GM23338 (cell line): ENCODE measurements at regions not wholly inside any gene's neighbourhood (a gene's known extent, or its start where the extent isn't known, plus 50 kb on each side); places are given as distances from the start of the nearest gene placed in this dataset.

ENCODE experiments used
- ATAC-seq: fragments of 200-7000 bp; cut with Tn5 transposase; 3 replicates; pipeline ENCODE4 v1.9.1; 2020
- DNase-seq: peaks from one replicate; pipeline ENCODE4 v3.0.0-alpha.2; 2015; ENCODE audit warnings: low spot score
- H2AFZ ChIP-seq: fragments of 200-600 bp; sonication (generic); 2 replicates; pipeline ENCODE4 v1.8.0; 2016; ENCODE audit warnings: antibody characterized with exemption, mild to moderate bottlenecking, moderate library complexity
- H3F3A ChIP-seq: fragments of 200-600 bp; sonication (generic); replicated peaks from 2 replicates; pipeline ENCODE4 v1.8.0; 2017; ENCODE audit warnings: antibody characterized with exemption, mixed run types, low read depth
- H3K27ac ChIP-seq: fragments of 200-600 bp; sonication (generic); 2 replicates; pipeline ENCODE4 v1.6.1; 2016; ENCODE audit warnings: low read depth
- H3K27me3 ChIP-seq: fragments of 200-600 bp; sonication (generic); 2 replicates; pipeline ENCODE4 v1.8.0; 2016; ENCODE audit warnings: mild to moderate bottlenecking, mixed run types, moderate library complexity; ENCODE audit not compliant: insufficient read depth
- H3K36me3 ChIP-seq: fragments of 200-600 bp; sonication (generic); 2 replicates; pipeline ENCODE4 v1.8.0; 2016; ENCODE audit warnings: mild to moderate bottlenecking; ENCODE audit not compliant: insufficient read depth
- H3K4me1 ChIP-seq: fragments of 200-600 bp; sonication (generic); 2 replicates; pipeline ENCODE4 v1.8.0; 2016; ENCODE audit warnings: mild to moderate bottlenecking, moderate library complexity; ENCODE audit not compliant: insufficient read depth
- H3K4me2 ChIP-seq: fragments of 200-600 bp; sonication (generic); 2 replicates; pipeline ENCODE4 v1.7.1; 2017; ENCODE audit warnings: mixed run types
- H3K4me3 ChIP-seq: fragments of 200-600 bp; sonication (generic); 2 replicates; pipeline ENCODE4 v1.6.1; 2016; ENCODE audit warnings: mixed run types
- H3K79me2 ChIP-seq: fragments of 200-600 bp; sonication (generic); replicated peaks from 2 replicates; pipeline ENCODE4 v1.8.0; 2017; ENCODE audit warnings: mild to moderate bottlenecking; ENCODE audit not compliant: insufficient read depth
- H3K9me2 ChIP-seq: fragments of 200-600 bp; sonication (generic); 2 replicates; pipeline ENCODE4 v1.8.0; 2017; ENCODE audit not compliant: insufficient read depth
- H4K20me1 ChIP-seq: fragments of 200-600 bp; sonication (generic); replicated peaks from 2 replicates; pipeline ENCODE4 v1.8.0; 2017; ENCODE audit warnings: mild to moderate bottlenecking; ENCODE audit not compliant: insufficient read depth
- H3K27ac Mint-ChIP-seq: 2 replicates; pipeline ENCODE4 v1.8.0; 2020; ENCODE audit warnings: inconsistent platforms, mild to moderate bottlenecking, moderate library complexity, mixed read lengths
- H3K27me3 Mint-ChIP-seq: 3 replicates; pipeline ENCODE4 v1.8.0; 2022; ENCODE audit warnings: low read depth, mild to moderate bottlenecking, moderate library complexity, mixed read lengths, inconsistent platforms; ENCODE audit not compliant: insufficient read depth, poor library complexity
- H3K36me3 Mint-ChIP-seq: 3 replicates; pipeline ENCODE4 v1.8.0; 2021; ENCODE audit warnings: low read depth, mild to moderate bottlenecking, inconsistent platforms, moderate library complexity, mixed read lengths
- H3K4me1 Mint-ChIP-seq: 3 replicates; pipeline ENCODE4 v1.8.0; 2020; ENCODE audit warnings: mild to moderate bottlenecking, inconsistent platforms, mixed read lengths
- H3K4me3 Mint-ChIP-seq: 3 replicates; pipeline ENCODE4 v1.8.0; 2021; ENCODE audit warnings: moderate library complexity, mild to moderate bottlenecking, inconsistent platforms, mixed read lengths
- H3K9me3 Mint-ChIP-seq: 3 replicates; pipeline ENCODE4 v1.8.0; 2020; ENCODE audit warnings: moderate library complexity, mild to moderate bottlenecking, inconsistent platforms, mixed read lengths
- CREB1 ChIP-seq: fragments of 250-450 bp; sonication (Bioruptor Pico); IDR thresholded peaks from 2 replicates; pipeline ENCODE4 v1.5.0; 2020; ENCODE audit warnings: low read depth, mild to moderate bottlenecking, moderate library complexity
- EZH2 ChIP-seq: fragments of 200-600 bp; sonication (generic); IDR thresholded peaks from one replicate; pipeline ENCODE4 v1.8.0; 2017; ENCODE audit warnings: antibody characterized with exemption, mild to moderate bottlenecking, low read depth; ENCODE audit not compliant: unreplicated experiment
- EZH2phosphoT487 ChIP-seq: fragments of 200-600 bp; sonication (generic); IDR thresholded peaks from one replicate; pipeline ENCODE4 v1.8.1; 2018; ENCODE audit warnings: antibody characterized with exemption; ENCODE audit not compliant: unreplicated experiment
- JUNB ChIP-seq: IDR thresholded peaks from one replicate; pipeline ENCODE4 v1.6.1; 2016; ENCODE audit warnings: antibody characterized with exemption; ENCODE audit not compliant: unreplicated experiment
- NANOG ChIP-seq: IDR thresholded peaks from 2 replicates; pipeline ENCODE4 v1.6.1; 2016; ENCODE audit warnings: antibody characterized with exemption, borderline replicate concordance
- POLR2AphosphoS5 ChIP-seq: IDR thresholded peaks from 2 replicates; pipeline ENCODE4 v1.6.1; 2016; ENCODE audit warnings: antibody characterized with exemption, low read depth
- STAT1 ChIP-seq: IDR thresholded peaks from one replicate; pipeline ENCODE4 v1.6.1; 2016; ENCODE audit warnings: antibody characterized with exemption; ENCODE audit not compliant: unreplicated experiment
- ZNF114 ChIP-seq: fragments of 250-450 bp; sonication (Bioruptor Pico); IDR thresholded peaks from 2 replicates; pipeline ENCODE4 v1.5.0; 2020; ENCODE audit warnings: mild to moderate bottlenecking, moderate library complexity
- ZNF331 ChIP-seq: fragments of 250-450 bp; sonication (Bioruptor Pico); IDR thresholded peaks from 2 replicates; pipeline ENCODE4 v1.5.0; 2020; ENCODE audit warnings: low read depth, mild to moderate bottlenecking, moderate library complexity
- TF ChIP-seq, protein P1 (sequence below), 2 experiments: fragments of 200-600 bp in 1 of 2; sonication (generic) in 1 of 2; conservative IDR thresholded peaks; 2 replicates each; pipeline versions ENCODE4 v1.5.1 to v1.6.1; 2016 to 2017; ENCODE audit warnings: antibody characterized with exemption in 2 of 2, low read depth in 2 of 2, mild to moderate bottlenecking in 2 of 2, moderate library complexity in 1 of 2
- TF ChIP-seq, protein P2 (sequence below): IDR thresholded peaks from one replicate; pipeline ENCODE4 v1.6.1; 2018; ENCODE audit warnings: antibody characterized with exemption; ENCODE audit not compliant: unreplicated experiment
- TF ChIP-seq, protein P3 (sequence below): fragments of 250-450 bp; sonication (Bioruptor Pico); IDR thresholded peaks from 2 replicates; pipeline ENCODE4 v1.5.0; 2020; ENCODE audit warnings: mild to moderate bottlenecking, moderate library complexity
- TF ChIP-seq, protein P4 (sequence below): IDR thresholded peaks from 2 replicates; pipeline ENCODE4 v1.6.1; 2016; ENCODE audit warnings: antibody characterized with exemption

DNA sequence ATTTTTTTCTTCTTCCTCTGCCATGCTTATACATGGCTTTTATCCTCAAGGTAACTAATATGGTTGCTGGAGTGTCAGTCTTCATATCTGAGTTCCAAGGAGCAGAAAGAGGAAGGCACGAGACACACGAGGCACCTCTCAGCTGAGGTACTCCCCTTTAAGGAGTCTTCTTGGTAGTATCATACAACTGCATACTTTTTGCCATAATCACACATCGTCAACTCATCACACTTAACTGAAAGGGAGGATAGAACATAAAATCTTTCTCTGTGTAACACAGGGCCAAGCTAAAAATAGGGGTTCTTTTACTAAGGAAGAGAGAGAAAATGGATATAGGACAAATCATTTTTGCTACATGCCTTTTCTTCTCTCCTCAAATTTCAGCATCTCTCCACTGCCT, 104.2 kb downstream of the OXSM start:
- no peak overlapping the region for H3K27ac ChIP-seq
- no peaks in the 10 kb centered on the region for H3K9me3 Mint-ChIP-seq
- H3K4me3 ChIP-seq: no peak overlapping the region
- ATAC-seq: no peak
- no peaks in the 10 kb centered on the region for H3F3A ChIP-seq
- no peak overlapping the region for H3K4me3 Mint-ChIP-seq
- H2AFZ ChIP-seq: no peak overlapping the region
- H3K79me2 ChIP-seq: no peaks in the 10 kb centered on the region
- no peak overlapping the region for H3K4me2 ChIP-seq
- H3K27me3 ChIP-seq: no peaks in the 10 kb centered on the region
- DNase-seq: no peak
- H3K4me1 Mint-ChIP-seq: peaks cover 7% of the 10 kb centered on the region; the same call in 2 of the 3 replicates
- TF ChIP-seq CREB1 (CRISPR knock-in tag): no peak
- TF ChIP-seq ZNF331: no peak
- TF ChIP-seq POLR2AphosphoS5: no peak
- TF ChIP-seq, protein P1, sequence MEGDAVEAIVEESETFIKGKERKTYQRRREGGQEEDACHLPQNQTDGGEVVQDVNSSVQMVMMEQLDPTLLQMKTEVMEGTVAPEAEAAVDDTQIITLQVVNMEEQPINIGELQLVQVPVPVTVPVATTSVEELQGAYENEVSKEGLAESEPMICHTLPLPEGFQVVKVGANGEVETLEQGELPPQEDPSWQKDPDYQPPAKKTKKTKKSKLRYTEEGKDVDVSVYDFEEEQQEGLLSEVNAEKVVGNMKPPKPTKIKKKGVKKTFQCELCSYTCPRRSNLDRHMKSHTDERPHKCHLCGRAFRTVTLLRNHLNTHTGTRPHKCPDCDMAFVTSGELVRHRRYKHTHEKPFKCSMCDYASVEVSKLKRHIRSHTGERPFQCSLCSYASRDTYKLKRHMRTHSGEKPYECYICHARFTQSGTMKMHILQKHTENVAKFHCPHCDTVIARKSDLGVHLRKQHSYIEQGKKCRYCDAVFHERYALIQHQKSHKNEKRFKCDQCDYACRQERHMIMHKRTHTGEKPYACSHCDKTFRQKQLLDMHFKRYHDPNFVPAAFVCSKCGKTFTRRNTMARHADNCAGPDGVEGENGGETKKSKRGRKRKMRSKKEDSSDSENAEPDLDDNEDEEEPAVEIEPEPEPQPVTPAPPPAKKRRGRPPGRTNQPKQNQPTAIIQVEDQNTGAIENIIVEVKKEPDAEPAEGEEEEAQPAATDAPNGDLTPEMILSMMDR (conservative IDR thresholded peaks at IDR 0.05; ENCODE audit: low read depth in 2 of 2): no peak
- no peak for TF ChIP-seq JUNB
- no peak for TF ChIP-seq EZH2phosphoT487
- TF ChIP-seq, protein P2, sequence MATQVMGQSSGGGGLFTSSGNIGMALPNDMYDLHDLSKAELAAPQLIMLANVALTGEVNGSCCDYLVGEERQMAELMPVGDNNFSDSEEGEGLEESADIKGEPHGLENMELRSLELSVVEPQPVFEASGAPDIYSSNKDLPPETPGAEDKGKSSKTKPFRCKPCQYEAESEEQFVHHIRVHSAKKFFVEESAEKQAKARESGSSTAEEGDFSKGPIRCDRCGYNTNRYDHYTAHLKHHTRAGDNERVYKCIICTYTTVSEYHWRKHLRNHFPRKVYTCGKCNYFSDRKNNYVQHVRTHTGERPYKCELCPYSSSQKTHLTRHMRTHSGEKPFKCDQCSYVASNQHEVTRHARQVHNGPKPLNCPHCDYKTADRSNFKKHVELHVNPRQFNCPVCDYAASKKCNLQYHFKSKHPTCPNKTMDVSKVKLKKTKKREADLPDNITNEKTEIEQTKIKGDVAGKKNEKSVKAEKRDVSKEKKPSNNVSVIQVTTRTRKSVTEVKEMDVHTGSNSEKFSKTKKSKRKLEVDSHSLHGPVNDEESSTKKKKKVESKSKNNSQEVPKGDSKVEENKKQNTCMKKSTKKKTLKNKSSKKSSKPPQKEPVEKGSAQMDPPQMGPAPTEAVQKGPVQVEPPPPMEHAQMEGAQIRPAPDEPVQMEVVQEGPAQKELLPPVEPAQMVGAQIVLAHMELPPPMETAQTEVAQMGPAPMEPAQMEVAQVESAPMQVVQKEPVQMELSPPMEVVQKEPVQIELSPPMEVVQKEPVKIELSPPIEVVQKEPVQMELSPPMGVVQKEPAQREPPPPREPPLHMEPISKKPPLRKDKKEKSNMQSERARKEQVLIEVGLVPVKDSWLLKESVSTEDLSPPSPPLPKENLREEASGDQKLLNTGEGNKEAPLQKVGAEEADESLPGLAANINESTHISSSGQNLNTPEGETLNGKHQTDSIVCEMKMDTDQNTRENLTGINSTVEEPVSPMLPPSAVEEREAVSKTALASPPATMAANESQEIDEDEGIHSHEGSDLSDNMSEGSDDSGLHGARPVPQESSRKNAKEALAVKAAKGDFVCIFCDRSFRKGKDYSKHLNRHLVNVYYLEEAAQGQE: no peak
- TF ChIP-seq, protein P3, sequence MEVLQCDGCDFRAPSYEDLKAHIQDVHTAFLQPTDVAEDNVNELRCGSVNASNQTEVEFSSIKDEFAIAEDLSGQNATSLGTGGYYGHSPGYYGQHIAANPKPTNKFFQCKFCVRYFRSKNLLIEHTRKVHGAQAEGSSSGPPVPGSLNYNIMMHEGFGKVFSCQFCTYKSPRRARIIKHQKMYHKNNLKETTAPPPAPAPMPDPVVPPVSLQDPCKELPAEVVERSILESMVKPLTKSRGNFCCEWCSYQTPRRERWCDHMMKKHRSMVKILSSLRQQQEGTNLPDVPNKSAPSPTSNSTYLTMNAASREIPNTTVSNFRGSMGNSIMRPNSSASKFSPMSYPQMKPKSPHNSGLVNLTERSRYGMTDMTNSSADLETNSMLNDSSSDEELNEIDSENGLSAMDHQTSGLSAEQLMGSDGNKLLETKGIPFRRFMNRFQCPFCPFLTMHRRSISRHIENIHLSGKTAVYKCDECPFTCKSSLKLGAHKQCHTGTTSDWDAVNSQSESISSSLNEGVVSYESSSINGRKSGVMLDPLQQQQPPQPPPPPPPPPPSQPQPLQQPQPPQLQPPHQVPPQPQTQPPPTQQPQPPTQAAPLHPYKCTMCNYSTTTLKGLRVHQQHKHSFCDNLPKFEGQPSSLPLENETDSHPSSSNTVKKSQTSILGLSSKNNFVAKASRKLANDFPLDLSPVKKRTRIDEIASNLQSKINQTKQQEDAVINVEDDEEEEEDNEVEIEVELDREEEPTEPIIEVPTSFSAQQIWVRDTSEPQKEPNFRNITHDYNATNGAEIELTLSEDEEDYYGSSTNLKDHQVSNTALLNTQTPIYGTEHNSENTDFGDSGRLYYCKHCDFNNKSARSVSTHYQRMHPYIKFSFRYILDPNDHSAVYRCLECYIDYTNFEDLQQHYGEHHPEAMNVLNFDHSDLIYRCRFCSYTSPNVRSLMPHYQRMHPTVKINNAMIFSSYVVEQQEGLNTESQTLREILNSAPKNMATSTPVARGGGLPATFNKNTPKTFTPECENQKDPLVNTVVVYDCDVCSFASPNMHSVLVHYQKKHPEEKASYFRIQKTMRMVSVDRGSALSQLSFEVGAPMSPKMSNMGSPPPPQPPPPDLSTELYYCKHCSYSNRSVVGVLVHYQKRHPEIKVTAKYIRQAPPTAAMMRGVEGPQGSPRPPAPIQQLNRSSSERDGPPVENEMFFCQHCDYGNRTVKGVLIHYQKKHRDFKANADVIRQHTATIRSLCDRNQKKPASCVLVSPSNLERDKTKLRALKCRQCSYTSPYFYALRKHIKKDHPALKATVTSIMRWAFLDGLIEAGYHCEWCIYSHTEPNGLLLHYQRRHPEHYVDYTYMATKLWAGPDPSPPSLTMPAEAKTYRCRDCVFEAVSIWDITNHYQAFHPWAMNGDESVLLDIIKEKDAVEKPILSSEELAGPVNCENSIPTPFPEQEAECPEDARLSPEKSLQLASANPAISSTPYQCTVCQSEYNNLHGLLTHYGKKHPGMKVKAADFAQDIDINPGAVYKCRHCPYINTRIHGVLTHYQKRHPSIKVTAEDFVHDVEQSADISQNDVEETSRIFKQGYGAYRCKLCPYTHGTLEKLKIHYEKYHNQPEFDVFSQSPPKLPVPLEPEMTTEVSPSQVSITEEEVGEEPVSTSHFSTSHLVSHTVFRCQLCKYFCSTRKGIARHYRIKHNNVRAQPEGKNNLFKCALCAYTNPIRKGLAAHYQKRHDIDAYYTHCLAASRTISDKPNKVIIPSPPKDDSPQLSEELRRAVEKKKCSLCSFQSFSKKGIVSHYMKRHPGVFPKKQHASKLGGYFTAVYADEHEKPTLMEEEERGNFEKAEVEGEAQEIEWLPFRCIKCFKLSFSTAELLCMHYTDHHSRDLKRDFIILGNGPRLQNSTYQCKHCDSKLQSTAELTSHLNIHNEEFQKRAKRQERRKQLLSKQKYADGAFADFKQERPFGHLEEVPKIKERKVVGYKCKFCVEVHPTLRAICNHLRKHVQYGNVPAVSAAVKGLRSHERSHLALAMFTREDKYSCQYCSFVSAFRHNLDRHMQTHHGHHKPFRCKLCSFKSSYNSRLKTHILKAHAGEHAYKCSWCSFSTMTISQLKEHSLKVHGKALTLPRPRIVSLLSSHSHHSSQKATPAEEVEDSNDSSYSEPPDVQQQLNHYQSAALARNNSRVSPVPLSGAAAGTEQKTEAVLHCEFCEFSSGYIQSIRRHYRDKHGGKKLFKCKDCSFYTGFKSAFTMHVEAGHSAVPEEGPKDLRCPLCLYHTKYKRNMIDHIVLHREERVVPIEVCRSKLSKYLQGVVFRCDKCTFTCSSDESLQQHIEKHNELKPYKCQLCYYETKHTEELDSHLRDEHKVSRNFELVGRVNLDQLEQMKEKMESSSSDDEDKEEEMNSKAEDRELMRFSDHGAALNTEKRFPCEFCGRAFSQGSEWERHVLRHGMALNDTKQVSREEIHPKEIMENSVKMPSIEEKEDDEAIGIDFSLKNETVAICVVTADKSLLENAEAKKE (CRISPR knock-in tag): no peak
- no peak for TF ChIP-seq NANOG
- TF ChIP-seq EZH2: no peak
- TF ChIP-seq ZNF114 (CRISPR knock-in tag): no peak
- TF ChIP-seq, protein P4, sequence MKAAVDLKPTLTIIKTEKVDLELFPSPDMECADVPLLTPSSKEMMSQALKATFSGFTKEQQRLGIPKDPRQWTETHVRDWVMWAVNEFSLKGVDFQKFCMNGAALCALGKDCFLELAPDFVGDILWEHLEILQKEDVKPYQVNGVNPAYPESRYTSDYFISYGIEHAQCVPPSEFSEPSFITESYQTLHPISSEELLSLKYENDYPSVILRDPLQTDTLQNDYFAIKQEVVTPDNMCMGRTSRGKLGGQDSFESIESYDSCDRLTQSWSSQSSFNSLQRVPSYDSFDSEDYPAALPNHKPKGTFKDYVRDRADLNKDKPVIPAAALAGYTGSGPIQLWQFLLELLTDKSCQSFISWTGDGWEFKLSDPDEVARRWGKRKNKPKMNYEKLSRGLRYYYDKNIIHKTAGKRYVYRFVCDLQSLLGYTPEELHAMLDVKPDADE: no peak
- no peak for TF ChIP-seq STAT1
- no peaks in the 10 kb centered on the region for H4K20me1 ChIP-seq
- H3K36me3 ChIP-seq: no peaks in the 10 kb centered on the region
- no peaks in the 10 kb centered on the region for H3K36me3 Mint-ChIP-seq
- peaks cover 2% of the 10 kb centered on the region for H3K27me3 Mint-ChIP-seq
- H3K27ac Mint-ChIP-seq: no peak overlapping the region
- H3K9me2 ChIP-seq: peaks cover under 1% of the 10 kb centered on the region; the same call in 1 of the 2 replicates
- H3K4me1 ChIP-seq: peaks cover 3% of the 10 kb centered on the region
